SKM-1 treated with dmso at 0.1 percent for 144 hours (cell line): ENCODE measurements at regions not wholly inside any gene's neighbourhood (a gene's known extent, or its start where the extent isn't known, plus 50 kb on each side); places are given as distances from the start of the nearest gene placed in this dataset.
A peak's percentile ranks its signal among the peaks of the same experiment; 100 is the strongest.

Experiments used
- DNase-seq: peaks from one replicate; lab custom pipeline; 2025; ENCODE audit not compliant: unreplicated experiment; lab: John Stamatoyannopoulos, UW

DNA sequence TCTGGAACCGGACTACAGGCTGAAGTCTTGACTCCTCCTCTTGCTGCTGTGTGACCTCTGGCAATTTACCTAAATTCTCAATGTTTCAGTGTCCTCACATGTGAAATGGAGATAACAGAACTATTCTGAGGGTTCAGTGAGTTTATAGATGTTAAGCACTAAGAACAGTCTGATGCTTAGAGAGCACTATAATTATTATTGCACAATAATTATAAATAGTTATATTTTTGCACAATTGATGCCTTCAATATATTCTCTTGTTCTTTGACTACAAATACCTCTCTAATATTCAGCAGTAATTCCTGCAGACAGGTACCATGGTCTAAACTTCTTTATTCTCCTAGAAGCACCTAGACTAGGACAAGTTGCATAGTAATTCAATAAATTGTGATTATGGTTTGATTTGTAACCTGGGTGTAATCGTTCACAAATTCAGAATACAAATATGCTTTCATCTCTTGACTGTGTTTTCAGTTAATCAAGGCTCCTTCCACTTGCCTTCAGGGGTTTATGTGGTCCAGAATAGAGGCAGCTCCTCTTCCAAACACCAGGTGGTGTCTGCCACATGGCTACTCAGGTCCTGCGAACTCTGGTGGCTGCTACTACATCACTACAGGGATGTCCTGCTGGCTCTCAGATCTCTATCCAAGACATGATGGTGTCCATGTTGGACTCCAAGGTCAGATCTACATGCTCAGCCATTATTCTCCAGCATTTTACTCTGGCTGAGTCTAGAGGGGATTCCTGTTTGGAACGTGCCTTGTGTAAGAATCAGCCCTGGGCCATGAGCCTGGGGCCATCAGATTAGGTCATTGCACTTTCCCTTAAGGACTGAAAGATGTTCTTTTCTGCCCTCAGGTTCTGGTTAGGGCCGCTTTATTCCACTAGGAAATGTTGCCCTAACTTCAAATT lies 103.4 kb downstream of the QRFPR start:
- peak; percentile 19 for DNase-seq

GRCh38 chr4:121273191-121273590 lies 107.6 kb downstream of the QRFPR start:
- no peak for DNase-seq

- no peak for DNase-seq
These were observed 108.3 kb downstream of the QRFPR start for GRCh38 chr4:121272526-121272925.

GRCh38 chr4:121270389-121270788 lies 106.3 kb upstream of the TNIP3 start:
- DNase-seq = no peak

DNA sequence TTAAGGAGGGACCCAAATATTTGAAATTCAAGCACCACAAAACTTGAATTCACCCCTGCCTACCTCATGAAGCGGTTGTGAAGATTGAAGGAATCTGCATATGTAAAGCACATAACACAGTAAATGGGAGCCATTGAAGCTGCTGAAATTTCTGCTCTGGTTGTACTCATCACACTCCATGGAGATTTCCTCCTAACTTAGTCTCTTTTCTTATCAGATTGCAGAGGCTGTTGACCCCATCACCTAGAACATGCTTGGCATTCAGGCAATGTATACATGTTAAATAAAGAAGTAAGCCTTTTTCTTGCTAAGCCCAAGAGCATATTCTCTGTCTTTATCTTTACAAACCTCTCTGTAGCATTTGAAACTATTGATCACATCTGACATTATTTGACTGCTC lies 104.9 kb upstream of the TNIP3 start:
- DNase-seq = no peak

DNA sequence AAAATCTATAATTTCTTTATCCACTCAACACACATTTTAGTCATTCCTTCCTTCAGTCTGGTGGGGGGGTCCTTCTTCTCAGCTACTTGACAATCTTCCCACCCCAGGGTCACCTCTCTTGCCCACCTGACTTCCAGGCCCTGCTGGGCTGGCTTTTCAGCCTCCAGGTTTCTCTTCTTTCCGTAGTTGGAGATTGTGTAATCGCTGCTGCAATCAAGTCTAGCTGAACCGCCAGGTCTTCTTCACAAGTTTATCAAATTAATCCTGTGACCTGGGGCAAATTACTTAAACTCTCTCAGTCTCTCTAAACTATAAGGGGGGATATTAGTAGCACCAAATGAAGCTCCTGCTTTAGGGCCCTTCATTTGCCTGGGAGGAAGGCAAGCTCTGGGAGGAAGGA lies 102.9 kb upstream of the TNIP3 start:
- DNase-seq = no peak

DNA sequence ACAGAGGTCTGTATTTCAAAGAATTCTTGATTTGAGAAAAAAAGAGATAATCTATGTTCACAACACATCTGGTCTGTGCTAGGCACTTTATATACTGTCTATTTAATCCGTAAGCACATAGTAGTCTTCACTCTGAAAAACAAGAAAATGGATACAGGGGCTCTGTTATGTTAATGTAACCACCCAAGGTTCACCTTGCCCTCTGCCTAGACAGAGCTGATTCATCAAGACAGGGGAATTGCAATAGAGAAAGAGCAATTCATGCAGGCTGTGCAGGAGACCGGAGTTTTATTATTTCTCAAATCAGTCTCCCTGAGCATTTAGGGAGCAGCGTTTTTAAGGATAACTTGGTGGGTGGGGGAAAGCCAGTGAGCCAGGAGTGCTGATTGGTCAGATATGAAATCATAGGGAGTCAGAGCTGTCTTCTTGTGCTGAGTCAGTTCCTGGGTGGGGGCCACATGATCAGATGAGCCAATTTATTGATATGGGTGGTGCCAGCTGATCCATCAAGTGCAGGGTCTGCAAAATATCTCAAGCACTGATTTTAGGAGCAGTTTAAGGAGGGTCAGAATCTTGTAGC lies 92.9 kb upstream of the TNIP3 start:
- DNase-seq = no peak

GRCh38 chr4:121255986-121256750 lies 92.0 kb upstream of the TNIP3 start:
- peak; percentile 87 for DNase-seq

DNA sequence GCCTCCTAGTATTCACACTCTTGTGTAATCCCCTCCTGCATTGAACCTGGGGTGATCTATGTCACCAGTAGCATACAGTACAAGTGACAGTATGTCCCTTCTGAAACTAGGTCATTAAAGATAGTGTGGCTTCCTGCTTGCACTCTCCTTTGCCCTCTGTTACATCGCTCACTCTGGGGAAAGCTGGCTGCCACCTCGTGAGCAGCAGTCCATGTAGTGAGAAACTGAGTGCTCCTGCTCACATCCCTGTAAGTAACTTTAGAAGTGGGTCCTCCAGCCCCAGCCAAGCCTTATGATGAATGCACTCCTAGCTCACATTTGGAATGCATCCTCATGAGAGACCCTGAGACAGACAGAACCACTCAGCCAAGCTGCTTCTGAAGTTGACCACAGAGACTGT lies 89.8 kb upstream of the TNIP3 start:
- DNase-seq = no peak

GRCh38 chr4:121252224-121252806 lies 88.2 kb upstream of the TNIP3 start:
- DNase-seq = peak; percentile 31

- DNase-seq = no peak
These were observed 84.6 kb upstream of the TNIP3 start for GRCh38 chr4:121248747-121249146.

- DNase-seq = no peak
These were observed 82.6 kb upstream of the TNIP3 start for GRCh38 chr4:121246698-121247097.

GRCh38 chr4:121243485-121243884 lies 79.4 kb upstream of the TNIP3 start:
- no peak for DNase-seq

DNA sequence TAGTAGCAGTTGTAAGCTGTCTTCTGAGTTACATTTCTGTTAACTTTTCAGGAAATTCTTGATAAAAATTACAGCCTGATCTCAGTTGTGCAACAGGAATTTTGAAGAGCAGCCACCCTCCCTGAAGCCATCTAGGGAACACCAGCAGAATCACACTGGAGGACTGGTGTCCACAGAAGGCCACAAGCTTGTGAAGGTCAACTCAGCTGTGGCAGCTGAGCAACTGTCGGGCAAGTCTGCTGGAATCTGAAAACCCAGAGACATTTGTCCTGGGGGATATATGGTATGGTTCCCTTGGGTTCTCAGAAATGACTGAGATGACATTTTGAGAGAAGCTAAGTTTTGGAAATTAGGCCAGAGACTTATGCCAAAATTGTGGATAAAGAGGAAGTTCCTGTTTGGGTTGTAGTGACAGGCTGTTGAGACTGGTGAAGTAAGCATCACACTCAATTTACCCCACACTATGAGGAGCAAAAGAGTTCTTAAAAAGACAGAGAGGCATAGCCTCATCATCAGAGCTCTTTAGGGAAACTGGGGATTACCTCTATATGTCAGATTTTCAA lies 78.1 kb upstream of the TNIP3 start:
- DNase-seq = peak; percentile 21

DNA sequence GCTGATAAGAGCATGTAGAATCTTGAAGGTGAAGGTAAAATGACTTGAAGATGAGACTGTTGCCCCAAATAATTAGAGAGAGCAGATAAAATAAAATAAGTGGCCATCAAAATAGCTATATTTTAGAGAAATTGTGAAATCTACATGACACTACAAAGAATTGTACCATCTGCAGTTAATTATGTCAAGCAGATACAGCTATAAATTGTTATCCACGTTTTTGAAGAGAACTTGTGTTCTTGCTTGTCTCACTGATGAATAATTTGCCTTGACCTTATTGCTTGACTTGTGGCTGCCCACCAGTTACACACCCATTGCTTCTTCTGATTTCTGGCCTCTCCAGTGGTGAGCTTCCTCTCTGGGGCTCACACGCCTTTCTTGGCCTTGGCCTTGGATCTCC lies 75.8 kb upstream of the TNIP3 start:
- no peak for DNase-seq

DNA sequence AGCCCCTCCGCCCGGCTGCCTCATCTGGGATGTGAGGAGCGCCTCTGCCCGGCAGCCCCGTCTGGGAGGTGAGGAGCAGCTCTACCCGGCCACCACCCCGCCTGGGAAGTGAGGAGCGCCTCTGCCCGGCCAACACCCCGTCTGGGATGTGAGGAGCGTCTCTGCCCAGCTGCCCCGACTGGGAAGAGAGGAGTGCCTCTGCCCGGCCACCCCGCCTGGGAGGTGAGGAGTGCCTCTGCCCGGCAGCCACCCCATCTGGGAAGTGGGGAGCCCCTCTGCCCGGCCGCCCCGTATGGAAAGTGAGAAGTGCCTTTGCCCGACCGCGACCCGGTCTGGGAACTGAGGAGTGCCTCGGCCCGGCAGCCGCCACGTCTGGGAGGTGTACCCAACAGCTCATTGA lies 74.3 kb upstream of the TNIP3 start:
- no peak for DNase-seq

GRCh38 chr4:121237069-121237399 lies 72.9 kb upstream of the TNIP3 start:
- DNase-seq = no peak

GRCh38 chr4:121236353-121237068 lies 72.4 kb upstream of the TNIP3 start:
- no peak for DNase-seq

GRCh38 chr4:121233982-121234381 lies 69.9 kb upstream of the TNIP3 start:
- no peak for DNase-seq

DNA sequence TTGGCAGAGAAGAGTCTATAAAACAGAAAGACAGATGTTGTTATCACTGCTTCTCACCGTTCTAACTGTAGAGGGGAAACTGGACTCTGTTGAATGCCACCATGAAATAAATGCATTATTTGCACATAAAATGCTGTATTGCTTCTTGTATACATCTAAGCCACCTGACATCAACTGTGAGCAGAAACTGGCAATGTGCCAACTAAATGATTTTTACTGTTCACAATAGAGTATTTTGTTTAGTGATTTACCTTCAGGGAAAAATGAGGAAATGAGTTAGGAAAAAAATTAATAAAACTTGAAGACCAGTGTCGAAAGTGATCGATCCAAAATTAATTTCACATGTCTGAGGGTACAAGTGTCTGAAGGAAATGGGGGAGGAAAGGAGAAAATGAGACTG lies 65.9 kb upstream of the TNIP3 start:
- no peak for DNase-seq

- DNase-seq = no peak
These were observed 64.7 kb upstream of the TNIP3 start for GRCh38 chr4:121228848-121229247.
